HG03280 (cell line): ENCODE measurements at regions not wholly inside any gene's neighbourhood (a gene's known extent, or its start where the extent isn't known, plus 50 kb on each side); places are given as distances from the start of the nearest gene placed in this dataset.

Source experiments
- ATAC-seq: cut with Tn5 transposase; IDR thresholded peaks from one replicate; pipeline ENCODE4 v1.9.1; 2021; ENCODE audit warnings: mild to moderate bottlenecking, moderate library complexity; ENCODE audit not compliant: unreplicated experiment

DNA sequence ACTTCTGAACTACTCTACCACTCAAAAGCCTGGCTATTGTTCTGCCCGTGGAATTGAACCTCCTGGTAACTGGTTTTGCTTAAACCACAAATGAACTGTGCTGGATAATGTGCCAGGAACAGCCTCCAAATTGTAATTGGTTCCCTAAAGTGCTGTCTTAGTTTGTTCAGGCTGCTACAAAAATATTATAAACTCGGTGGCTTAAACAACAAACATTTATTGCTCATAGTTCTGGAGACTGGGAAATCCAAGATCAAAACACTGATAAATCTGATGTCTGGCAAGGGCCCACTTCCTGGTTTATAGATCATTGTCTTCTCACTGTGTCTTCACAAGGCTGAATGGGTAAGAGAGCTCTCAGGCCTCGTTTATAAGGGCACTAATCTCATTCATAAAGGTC is 149.2 kb upstream of the NCKAP5 start:
- no peak for ATAC-seq

DNA sequence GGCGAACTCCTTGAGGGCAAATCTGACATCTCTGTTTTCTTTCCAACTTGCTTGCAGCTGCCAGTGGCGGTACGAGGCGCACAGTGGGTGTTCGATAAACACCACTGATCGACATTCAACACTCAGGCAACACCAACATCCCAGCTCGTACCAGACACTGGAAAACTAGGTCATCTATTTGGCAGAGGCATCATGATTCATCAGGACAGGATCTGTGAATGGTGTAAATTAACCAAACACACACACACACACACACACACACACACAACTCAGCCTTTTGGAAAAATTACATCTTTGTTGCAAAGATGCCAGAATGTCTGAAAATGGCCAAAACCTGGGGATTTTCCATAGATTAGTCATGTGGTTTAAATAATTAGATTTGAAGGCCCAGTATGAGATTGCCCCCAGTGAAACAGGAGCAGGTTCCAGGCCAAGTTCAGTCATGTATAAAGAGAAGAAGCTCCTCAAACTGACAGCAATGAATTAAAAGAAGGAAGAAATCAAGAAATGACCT is 150.5 kb upstream of the NCKAP5 start:
- ATAC-seq = no peak

DNA sequence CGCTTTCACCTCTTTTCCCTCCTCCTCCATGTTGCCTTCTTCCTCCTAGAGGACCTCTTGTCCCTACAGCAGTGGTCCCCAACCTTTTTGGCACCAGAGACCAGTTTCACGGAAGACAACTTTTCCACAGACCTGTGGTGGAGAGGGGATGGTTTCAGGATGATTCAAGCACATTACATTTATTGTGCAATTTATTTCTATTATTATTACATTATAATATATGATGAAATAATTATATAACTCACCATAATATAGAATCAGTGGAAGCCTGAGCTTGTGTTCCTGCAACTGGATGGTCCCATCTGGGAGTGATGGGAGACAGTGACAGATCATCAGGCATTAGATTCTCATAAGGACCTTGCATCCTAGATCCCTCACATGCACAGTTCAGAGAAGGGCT is 152.2 kb upstream of the NCKAP5 start:
- ATAC-seq = no peak

DNA sequence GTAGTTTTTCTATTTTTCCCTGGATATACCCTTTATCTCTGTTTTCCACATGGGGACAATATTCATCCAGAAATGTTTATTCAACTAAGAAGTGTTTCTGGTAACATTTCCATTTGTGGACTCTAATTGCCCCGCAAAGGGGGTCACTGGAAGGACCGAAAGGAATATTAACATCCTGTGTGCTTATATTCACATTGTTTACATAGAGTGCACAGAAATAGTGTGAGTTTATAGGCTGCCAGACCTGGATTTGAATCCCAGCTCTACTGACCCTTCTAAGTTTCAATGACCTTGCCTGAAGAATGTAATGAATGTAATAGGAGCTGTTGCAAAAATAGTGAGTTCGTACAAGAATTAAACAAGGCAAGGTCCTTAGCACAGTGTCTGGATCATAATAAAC is 152.9 kb upstream of the NCKAP5 start:
- no peak for ATAC-seq

DNA sequence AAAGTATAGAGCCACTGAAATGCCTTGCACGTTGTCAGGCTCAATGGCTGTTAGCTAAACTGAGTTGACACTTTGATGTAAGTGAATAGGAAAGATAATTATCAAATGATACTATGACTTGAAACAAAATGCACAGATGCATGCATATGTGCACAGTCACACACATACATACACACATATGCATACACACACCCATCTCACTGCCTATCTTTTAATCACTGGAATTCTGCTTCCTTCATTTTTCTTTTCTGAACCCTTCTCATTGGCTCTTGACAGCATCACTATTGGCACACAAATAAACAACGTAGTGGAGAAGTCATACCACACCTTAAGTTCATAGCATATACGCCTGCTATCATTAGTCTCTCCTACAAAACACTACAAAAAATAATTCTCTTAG is 154.9 kb upstream of the NCKAP5 start:
- no peak for ATAC-seq

DNA sequence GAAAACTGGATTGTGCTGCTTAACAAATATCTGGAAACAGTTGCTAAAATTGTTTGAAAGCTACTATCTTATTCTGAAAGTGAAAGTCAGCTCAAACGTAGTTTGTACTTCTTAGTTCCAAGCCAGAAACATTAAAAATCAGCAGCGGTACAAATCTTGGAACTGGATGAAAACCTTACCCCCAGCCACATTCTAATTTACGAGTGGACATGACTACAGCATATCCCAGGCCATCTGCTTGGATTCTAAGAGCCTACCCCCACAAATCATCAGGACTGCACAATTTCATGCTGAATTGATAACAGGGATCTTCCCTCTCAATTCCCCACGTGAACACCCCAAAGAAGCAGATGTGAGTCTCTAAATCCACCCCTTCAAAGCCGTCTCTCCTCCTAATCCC is 158.7 kb upstream of the NCKAP5 start:
- no peak for ATAC-seq

DNA sequence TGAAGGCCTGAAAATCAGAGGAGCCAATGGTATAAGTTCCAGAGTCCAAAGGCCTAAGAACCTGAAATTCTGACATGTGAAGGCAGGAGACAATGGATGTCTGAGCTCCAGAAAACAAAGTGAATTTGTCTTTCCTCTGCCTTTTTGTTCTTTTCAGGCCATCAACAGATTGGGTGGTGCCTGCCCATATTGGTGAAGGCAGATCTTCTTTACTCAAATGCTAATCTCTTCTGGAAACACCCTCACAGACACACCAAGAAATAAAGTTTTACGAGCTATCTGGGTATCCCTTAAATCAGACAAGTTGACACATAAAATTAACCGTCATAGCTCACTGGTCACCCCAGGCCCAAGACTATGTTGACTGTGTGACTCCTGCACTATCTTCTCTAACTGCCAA is 163.8 kb upstream of the NCKAP5 start:
- no peak for ATAC-seq

DNA sequence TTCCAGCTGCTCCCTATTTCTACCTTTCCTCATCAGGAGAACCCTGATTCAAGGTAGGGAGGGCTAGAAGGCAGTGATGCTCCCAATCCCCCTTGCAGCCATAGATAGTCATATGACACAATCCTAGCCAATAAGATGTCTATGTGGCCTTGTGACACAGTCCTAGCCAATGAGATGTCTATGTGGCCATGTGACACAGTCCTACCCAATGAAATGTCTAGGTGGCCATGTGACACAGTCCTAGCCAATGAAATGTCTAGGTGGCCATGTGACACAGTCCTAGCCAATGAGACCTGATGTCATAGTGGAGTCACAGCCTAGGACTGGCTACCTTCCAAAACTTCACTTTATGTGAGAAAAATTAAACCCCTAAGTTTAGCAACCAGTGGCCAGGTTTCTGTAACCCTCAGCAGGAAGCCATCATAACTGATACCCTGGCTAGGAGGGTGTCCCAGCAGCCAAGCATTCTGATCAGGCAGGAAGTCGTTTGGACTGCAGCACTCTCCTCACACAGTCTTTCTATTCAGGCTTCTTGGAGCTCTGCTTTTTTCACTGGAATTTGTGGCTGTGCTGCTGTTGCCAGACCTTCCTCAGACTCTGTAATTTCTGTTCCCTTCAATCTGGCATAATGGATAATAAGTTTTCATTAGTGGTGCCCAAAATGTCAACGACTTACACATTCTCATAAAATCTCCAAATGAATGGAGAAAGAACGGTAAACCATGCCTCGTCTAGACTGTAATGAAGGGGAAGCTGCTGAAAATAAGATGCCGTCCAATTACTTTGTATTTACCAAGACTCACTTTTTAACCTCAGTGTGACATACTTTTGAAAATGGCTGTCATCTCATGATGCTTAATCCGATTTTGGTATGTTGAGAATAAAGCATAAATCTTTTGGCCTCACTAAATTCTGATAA is 165.0 kb upstream of the NCKAP5 start:
- no peak for ATAC-seq

DNA sequence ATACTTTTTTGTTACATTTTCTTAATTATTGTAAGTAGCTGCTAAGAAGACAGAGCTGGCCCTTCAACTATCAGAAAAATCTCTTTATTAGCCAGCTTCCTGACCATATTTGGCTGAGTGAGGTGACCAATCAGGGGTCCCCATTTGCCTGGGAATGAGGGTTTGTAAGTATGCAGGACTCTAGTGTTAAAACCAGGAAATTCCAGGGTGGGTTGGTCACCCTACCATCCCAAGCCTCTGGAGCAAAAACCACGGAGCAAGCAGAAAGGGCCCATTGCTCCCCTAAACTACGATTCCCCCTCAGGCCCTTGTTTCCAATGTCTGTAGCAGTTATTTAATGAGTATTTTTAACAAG is 165.6 kb upstream of the NCKAP5 start:
- no peak for ATAC-seq

DNA sequence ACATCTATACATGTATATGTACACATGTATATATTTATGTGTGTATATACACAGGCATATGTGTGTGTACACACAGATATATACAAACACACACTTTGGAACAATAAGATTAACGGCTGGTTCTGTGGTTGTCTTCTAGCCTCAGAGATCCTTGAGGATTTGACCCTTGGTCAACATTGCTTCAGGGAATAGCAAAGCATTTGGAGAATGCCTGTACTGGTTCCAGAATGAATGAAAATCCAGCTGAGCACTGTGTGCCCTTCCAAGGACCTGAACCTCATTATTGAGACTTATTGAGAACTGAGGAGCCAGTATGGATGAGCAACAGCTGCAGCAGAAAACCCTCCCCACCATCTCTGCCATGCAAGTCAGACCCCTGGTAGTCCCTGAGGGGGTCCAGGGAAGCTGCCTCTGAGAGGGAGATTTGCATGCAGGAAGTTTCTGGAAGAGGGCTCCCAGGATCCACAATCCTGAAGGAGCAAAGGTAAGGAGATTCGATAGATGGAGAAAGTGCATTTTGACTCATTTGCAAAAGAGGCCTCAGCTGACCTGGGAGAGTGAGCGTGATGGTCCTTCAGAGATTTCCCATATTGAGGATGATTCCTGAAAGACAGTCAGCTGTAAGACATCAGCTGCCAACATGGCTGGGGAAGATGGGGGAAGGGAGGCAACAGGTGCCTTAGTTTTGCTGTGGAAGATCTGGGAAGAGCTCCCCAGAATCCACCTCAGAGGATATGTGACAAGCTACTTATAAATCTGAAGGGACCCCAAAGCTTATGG is 166.6 kb upstream of the NCKAP5 start:
- ATAC-seq = no peak

DNA sequence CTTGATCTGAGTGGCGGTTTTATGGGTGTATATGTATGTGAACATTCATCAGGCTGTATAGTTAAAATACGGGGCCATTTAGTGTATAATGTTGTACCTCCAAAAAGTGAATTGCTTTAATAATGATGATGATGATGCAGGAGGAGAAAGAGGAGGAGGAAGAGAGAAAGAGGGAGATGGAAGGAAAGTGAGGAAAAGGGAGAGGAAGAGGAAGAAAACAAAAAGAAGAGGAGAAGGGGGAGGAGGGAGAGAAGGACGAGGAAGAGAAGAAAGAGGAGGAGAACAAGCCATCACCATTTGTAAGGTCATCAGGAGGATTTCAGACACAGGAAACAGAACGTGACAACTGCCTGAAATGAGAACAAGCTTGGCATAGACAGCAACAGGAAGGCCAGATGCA is 168.4 kb upstream of the NCKAP5 start:
- ATAC-seq = no peak

DNA sequence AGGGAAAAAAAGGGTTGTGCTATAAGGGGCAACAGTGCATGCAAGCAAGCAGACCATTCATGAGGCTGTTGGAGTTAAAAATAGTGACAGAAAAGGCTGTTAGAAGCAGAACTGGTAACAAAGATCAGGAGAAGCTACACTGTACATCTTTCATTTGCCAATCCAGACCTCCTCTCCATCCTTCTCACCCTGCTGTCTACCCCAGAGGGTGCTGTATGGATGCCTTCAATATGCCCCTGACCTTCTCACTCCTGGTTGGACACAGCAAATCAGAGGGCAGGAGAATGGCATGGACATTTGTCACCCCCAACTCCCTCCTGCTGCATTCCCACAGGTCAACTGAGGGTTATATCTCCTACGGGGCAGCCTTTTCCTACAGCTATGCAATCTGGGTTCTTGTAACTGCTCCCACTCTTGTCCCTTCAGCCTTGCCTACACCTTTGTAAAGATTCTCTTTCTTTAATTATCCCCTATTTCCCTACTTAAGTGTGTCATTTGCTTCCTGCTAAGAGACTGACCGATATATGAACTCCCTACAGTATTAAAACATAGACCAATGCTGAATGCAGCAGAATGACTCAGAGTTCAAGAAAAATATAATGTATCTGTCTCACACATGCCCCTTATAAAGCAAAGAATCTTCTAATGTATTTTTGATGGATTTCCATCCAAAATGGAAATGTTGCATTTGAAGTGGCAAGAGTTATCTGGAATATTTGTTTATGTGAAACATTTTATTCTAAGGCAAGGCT is 169.2 kb upstream of the NCKAP5 start:
- no peak for ATAC-seq

DNA sequence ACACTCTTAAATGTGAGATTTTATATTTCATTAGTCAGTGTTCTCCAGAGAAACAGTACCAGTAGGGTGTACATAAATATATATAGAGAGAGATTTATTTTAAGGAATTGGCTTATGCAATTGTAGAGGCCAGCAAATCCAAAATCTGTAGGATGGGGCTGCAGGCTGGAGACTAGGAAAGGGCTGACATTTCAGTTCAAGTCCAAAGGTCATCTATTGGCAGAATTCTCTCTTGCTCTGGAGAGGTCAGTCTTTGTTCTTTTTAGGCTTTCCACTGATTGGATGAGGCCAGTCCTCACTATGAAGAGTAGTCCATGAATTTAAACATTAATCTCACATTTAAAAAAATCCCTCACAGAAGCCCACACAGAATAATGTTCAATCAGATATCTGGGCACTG is 170.8 kb upstream of the NCKAP5 start:
- no peak for ATAC-seq

DNA sequence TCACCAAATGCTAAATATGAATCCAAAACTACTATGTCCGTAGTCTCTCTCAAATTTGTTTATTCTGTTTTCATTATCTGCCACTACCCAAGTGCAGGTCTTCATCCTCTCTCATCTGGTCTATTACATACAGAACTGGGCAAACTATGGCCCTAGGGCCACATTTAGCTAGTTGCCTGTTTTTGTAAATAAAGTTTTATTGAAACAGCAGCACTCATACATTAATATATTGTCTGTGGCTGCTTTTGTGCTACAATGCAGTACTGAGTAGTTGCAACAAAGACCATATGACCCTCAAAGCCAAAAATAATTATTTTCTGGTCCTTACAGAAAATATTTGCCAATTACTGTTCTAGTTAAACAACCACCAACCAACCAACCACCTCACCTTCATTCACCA is 172.2 kb upstream of the NCKAP5 start:
- no peak for ATAC-seq

DNA sequence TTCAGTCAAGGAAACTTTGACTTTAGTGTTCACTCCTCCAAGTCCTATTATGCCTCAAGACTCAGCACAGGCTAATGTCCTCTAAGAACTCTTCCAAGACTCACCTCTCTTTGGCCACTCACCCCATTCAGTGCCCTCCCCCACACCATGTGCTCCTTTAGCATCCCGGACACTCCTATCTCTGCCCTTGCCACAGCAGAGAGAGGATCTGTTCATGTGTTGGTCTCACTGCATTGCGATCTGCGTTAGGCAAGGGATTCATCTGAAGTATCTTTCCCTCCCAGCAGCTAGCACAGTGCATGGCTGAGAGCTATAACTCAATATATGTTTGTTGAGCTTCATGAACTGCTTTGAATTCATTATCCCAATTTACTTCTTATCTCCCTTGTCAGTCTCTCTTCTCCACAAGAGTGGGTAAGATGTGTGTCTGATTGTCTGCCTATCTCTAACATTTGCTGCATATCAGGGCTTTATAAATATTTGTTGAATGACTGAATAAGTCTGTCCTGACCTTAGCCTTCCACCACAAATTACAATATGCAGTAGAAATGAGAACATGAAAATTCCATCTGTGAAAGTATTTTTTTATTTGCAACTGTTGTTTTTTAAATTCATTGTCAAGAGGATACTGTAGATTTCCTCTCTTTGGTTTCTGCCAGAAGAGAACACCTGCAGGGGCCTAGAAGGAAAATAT is 179.9 kb upstream of the NCKAP5 start:
- no peak for ATAC-seq

DNA sequence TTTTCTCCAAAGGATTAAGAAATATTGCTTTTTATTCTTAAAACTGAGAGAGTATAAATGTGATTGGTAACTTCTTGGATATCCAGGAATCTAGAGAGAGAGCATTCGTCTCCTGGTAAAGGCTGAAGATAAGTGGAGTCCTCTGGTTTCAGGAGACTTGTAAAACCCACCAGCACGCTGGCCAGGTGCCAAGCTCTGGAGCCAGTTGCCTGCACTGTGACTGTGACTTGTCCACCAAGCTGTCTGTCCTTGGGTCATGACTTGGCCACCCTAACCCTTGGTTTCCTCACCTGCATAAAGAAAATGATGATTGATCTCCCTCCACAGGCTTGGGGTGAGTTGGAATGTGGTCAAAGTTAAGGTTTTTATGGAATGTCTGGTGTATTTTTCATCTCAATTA is 185.4 kb upstream of the NCKAP5 start:
- no peak for ATAC-seq

DNA sequence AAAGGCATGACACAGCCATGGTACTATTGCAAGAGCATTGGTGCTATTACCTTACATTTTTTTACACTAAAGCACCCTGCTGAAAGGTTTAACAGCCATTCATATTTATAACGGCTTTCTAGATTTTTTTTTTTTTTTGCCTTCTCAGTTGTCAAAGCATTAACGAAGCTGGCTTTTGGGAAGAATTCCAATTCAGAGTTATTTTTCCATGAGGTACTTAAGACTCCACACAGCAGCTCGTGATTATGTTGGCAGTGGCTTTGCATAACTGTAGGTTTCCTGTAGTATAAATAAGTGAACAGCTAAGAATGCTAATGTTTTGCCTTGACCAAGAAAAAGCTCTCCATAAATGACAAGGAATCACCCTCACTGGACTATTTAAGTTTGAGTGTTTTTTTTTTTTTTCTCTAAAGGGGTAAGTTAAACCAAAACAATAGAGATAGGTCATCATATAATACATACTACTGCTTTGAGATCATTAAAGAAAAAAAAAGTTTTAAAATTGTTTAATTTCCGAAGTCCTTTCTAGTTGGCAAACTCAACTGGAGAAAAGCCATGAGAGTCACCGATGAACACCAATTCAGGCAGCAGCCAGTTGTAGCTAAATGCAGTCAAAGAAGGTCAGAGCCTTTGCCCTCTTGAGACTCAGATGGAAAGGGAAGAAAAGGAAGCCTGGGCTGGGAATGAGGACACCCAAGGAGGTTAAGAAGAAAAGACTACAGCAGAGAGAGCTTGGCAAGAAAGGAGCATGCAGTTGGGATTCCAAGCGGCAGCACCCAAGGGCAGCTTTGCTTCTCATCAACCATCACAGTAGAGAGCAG is 187.4 kb upstream of the NCKAP5 start:
- no peak for ATAC-seq

DNA sequence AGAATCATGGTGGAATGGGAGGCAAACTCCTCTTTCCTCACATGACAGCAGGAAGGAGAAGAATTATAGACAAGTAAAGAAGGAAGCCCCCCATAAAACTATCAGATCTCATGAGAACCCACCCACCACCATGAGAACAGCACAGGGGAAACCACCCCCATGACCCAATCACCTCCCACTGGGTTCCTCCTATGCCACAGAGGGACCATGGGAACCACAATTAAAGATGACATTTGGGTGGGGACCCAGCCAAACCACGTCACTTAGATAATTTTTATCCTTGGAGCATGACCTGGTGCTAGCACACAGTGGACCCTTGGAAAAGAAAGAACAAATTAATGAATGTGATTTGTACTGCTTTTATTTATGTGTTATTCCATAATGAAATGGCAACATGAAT is 188.6 kb upstream of the NCKAP5 start:
- no peak for ATAC-seq

DNA sequence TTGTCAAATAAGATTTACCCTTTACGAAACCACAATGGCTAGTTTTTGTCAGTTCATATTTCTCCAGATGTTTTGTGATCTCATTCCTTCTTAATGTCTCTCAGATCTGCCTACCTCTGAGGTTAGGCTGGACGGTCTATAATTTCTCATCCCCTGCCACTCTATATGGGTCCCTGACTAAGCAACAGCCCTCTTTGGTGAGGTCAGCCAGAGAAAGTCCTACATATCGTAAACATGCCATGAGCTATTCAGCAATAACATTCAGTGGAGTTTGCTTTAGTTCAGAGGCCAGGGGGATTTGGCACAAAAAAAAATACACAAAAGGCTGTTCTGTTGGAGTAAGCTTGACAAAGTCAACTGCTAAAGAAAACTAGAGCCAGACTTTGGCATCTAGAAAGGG is 192.1 kb upstream of the NCKAP5 start:
- ATAC-seq = no peak

DNA sequence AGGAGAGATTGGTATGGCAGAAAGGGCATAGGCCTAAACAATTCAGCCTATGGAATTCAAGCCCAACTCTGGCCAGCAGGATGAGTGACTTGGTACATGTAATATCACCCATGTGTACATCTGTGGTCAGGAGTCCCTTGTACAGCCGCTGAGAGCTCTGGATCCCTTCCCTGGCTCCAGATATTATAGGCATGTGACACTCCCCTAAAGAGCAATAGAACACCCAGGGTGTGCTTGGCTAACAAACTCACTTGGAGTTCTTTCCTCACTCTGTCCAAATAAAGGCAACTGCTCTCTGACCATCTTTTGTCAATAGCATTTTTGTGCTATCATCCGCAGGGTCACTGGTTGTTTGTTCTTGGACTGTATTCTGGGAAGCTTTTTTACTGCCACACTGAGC is 197.4 kb upstream of the NCKAP5 start:
- ATAC-seq = no peak
